ENCODE measurements at regions not wholly inside any gene's neighbourhood (a gene's known extent, or its start where the extent isn't known, plus 50 kb on each side); places are given as distances from the start of the nearest gene placed in this dataset.

- DNase-seq (ENCODE audit: low spot score) (no peak), ATAC-seq (ENCODE audit: low read depth) (peak; percentile 83)
- Histone ChIP-seq H3K4me3 (ENCODE audit: severe bottlenecking) (no peak overlapping the region), H3K27ac (ENCODE audit: poor library complexity, severe bottlenecking) (peak overlapping the region; percentile 7), H3K27me3 (ENCODE audit: insufficient read depth, poor library complexity, severe bottlenecking) (no peaks in the 10 kb centered on the region), H3K36me3 (ENCODE audit: low read depth) (no peaks in the 10 kb centered on the region), H3K4me1 (ENCODE audit: insufficient read depth, poor library complexity, severe bottlenecking) (peaks cover 8% of the 10 kb centered on the region), H3K9me3 (ENCODE audit: severe bottlenecking) (no peaks in the 10 kb centered on the region)
- TF ChIP-seq CTCF (IDR thresholded peaks at IDR 0.05; ENCODE audit: poor library complexity, severe bottlenecking) = no peak
These were observed 1124.2 kb upstream of the WWC1 start for GRCh38 chr5:167167191-167167795.

- no peaks in the 10 kb centered on the region for H3K27me3 ChIP-seq (ENCODE audit: insufficient read depth, poor library complexity, severe bottlenecking)
- H3K4me3 ChIP-seq (ENCODE audit: severe bottlenecking) = no peak overlapping the region
- no peaks in the 10 kb centered on the region for H3K36me3 ChIP-seq (ENCODE audit: low read depth)
- no peak overlapping the region for H3K27ac ChIP-seq (ENCODE audit: poor library complexity, severe bottlenecking)
- ATAC-seq (ENCODE audit: low read depth) = no peak
- no peak for DNase-seq (ENCODE audit: low spot score)
- peaks cover 8% of the 10 kb centered on the region for H3K4me1 ChIP-seq (ENCODE audit: insufficient read depth, poor library complexity, severe bottlenecking)
- H3K9me3 ChIP-seq (ENCODE audit: severe bottlenecking) = no peaks in the 10 kb centered on the region
- TF ChIP-seq CTCF (IDR thresholded peaks at IDR 0.05; ENCODE audit: poor library complexity, severe bottlenecking) = no peak
These were observed 1122.5 kb upstream of the WWC1 start for GRCh38 chr5:167168971-167169370.

GRCh38 chr5:167171056-167171455 is 1120.4 kb upstream of the WWC1 start:
- no peaks in the 10 kb centered on the region for H3K27me3 ChIP-seq (ENCODE audit: insufficient read depth, poor library complexity, severe bottlenecking)
- TF ChIP-seq CTCF (IDR thresholded peaks at IDR 0.05; ENCODE audit: poor library complexity, severe bottlenecking) = no peak
- no peaks in the 10 kb centered on the region for H3K36me3 ChIP-seq (ENCODE audit: low read depth)

GRCh38 chr5:167177736-167178135 is 1113.7 kb upstream of the WWC1 start:
- Histone ChIP-seq H3K4me1 (ENCODE audit: insufficient read depth, poor library complexity, severe bottlenecking) (no peaks in the 10 kb centered on the region), H3K36me3 (ENCODE audit: low read depth) (no peaks in the 10 kb centered on the region), H3K9me3 (ENCODE audit: severe bottlenecking) (no peaks in the 10 kb centered on the region), H3K4me3 (ENCODE audit: severe bottlenecking) (no peak overlapping the region), H3K27ac (ENCODE audit: poor library complexity, severe bottlenecking) (no peak overlapping the region), H3K27me3 (ENCODE audit: insufficient read depth, poor library complexity, severe bottlenecking) (peaks cover 8% of the 10 kb centered on the region)
- DNase-seq (ENCODE audit: low spot score) = no peak
- ATAC-seq (ENCODE audit: low read depth) = no peak
- no peak for TF ChIP-seq CTCF (IDR thresholded peaks at IDR 0.05; ENCODE audit: poor library complexity, severe bottlenecking)

More at GRCh38 chr5:167171056-167171455, 1120.4 kb upstream of the WWC1 start:
- Histone ChIP-seq H3K9me3 (ENCODE audit: severe bottlenecking) (no peaks in the 10 kb centered on the region), H3K4me1 (ENCODE audit: insufficient read depth, poor library complexity, severe bottlenecking) (peaks cover 8% of the 10 kb centered on the region), H3K27ac (ENCODE audit: poor library complexity, severe bottlenecking) (no peak overlapping the region), H3K4me3 (ENCODE audit: severe bottlenecking) (no peak overlapping the region)
- DNase-seq (ENCODE audit: low spot score) = no peak
- ATAC-seq (ENCODE audit: low read depth) = no peak

- H3K27me3 ChIP-seq (ENCODE audit: insufficient read depth, poor library complexity, severe bottlenecking) = peaks cover 38% of the 10 kb centered on the region
- no peak overlapping the region for H3K4me3 ChIP-seq (ENCODE audit: severe bottlenecking)
- no peaks in the 10 kb centered on the region for H3K4me1 ChIP-seq (ENCODE audit: insufficient read depth, poor library complexity, severe bottlenecking)
- no peaks in the 10 kb centered on the region for H3K9me3 ChIP-seq (ENCODE audit: severe bottlenecking)
- no peak for TF ChIP-seq CTCF (IDR thresholded peaks at IDR 0.05; ENCODE audit: poor library complexity, severe bottlenecking)
- no peak for ATAC-seq (ENCODE audit: low read depth)
- no peaks in the 10 kb centered on the region for H3K36me3 ChIP-seq (ENCODE audit: low read depth)
- DNase-seq (ENCODE audit: low spot score) = no peak
- H3K27ac ChIP-seq (ENCODE audit: poor library complexity, severe bottlenecking) = no peak overlapping the region
These were observed 1110.5 kb upstream of the WWC1 start for GRCh38 chr5:167180906-167181305.
